ENCODE measurements at regions not wholly inside any gene's neighbourhood (a gene's known extent, or its start where the extent isn't known, plus 50 kb on each side); places are given as distances from the start of the nearest gene placed in this dataset.

DNA sequence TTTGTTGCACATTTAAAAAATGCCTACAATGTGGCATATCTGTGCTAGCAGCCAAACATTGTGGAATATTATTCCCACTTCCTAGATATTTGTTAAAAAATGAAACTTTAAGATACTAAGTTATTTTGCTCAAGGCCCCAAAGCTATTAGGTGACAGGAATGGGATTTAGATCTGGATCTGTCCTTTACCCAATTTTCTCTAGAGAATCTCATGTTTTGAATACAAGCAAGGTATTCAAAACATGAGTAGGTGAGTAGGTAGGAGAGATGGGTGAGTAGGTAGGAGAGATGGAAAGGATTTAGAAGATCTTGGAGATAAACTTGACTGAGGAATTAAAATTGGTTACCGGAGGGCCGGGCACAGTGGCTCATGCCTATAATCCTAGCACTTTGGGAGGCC lies 61.2 kb upstream of the AKIRIN2 start:
- WGBS, 2 donors: 98 to 99% methylated on average over 2 of the region's 2 CpGs
- Histone ChIP-seq H3K4me3 (no peak overlapping the region), H3K36me3 (no peaks in the 10 kb centered on the region), H3K4me1 (no peaks in the 10 kb centered on the region), H3K27me3 (no peaks in the 10 kb centered on the region), H3K9me3 (no peaks in the 10 kb centered on the region), H3K27ac (no peak overlapping the region)
- DNase-seq: no peak
- intact Hi-C loops (cut with DNase I): no loop called here
- TF ChIP-seq, protein P1, sequence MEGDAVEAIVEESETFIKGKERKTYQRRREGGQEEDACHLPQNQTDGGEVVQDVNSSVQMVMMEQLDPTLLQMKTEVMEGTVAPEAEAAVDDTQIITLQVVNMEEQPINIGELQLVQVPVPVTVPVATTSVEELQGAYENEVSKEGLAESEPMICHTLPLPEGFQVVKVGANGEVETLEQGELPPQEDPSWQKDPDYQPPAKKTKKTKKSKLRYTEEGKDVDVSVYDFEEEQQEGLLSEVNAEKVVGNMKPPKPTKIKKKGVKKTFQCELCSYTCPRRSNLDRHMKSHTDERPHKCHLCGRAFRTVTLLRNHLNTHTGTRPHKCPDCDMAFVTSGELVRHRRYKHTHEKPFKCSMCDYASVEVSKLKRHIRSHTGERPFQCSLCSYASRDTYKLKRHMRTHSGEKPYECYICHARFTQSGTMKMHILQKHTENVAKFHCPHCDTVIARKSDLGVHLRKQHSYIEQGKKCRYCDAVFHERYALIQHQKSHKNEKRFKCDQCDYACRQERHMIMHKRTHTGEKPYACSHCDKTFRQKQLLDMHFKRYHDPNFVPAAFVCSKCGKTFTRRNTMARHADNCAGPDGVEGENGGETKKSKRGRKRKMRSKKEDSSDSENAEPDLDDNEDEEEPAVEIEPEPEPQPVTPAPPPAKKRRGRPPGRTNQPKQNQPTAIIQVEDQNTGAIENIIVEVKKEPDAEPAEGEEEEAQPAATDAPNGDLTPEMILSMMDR (IDR thresholded peaks at IDR 0.05): no peak
- ATAC-seq: no peak
- FAIRE-seq: no peak

DNA sequence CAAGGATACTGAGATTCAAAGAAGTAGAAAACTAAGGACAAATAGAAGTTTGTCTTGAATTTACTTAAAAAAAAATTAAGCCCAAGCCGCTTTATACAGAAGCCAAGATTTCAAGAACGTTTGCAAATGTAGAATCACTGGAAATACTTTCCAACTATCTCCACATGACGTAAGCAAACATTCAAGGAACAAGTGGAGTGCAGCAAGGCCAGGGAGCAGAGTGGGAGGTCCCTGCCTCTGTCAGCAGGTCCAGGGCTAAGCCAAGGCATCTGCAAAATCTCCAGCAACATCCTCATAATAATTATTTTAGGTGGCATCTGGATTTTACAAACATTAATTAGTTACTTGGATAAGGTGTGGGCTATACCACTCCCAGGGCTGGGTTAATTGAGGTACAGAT lies 60.1 kb upstream of the AKIRIN2 start:
- DNase-seq (no peak), ATAC-seq (no peak), FAIRE-seq (no peak)
- no peak overlapping the region for H3K27ac ChIP-seq
- H3K4me1 ChIP-seq: no peaks in the 10 kb centered on the region
- no peak overlapping the region for H3K4me3 ChIP-seq
- H3K36me3 ChIP-seq: no peaks in the 10 kb centered on the region
- intact Hi-C loops (cut with DNase I): no loop called here
- H3K9me3 ChIP-seq: no peaks in the 10 kb centered on the region
- H3K27me3 ChIP-seq: no peaks in the 10 kb centered on the region
- TF ChIP-seq, protein P1 (IDR thresholded peaks at IDR 0.05): no peak
- WGBS, 2 donors: 57 to 63% methylated on average over 3 of the region's 3 CpGs

DNA sequence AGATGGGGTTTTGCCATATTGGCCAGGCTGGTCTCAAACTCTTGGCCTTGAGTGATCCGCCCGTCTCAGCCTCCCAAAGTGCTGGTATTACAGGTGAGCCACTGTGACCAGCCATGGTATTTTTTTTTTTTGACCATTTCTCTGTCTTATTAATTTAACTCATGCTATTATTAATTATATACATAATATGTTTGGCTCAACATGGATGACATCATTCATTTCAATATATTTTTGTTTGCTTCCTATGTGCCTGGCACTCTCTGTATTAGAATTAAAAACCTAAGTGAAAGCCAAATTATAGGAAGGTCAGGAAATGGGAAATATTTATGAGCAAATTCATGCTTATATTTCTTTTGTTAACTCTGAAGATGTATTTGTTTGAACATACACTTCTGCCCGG lies 55.8 kb upstream of the AKIRIN2 start:
- Histone ChIP-seq H3K4me3 (no peak overlapping the region), H3K27ac (no peak overlapping the region), H3K36me3 (no peaks in the 10 kb centered on the region), H3K27me3 (no peaks in the 10 kb centered on the region), H3K9me3 (no peaks in the 10 kb centered on the region), H3K4me1 (no peaks in the 10 kb centered on the region)
- WGBS, 2 donors: 89 to 91% methylated on average over 3 of the region's 3 CpGs
- FAIRE-seq (no peak), ATAC-seq (no peak), DNase-seq (no peak)
- TF ChIP-seq, protein P1 (IDR thresholded peaks at IDR 0.05): no peak
- intact Hi-C loops (cut with DNase I): no loop called here

DNA sequence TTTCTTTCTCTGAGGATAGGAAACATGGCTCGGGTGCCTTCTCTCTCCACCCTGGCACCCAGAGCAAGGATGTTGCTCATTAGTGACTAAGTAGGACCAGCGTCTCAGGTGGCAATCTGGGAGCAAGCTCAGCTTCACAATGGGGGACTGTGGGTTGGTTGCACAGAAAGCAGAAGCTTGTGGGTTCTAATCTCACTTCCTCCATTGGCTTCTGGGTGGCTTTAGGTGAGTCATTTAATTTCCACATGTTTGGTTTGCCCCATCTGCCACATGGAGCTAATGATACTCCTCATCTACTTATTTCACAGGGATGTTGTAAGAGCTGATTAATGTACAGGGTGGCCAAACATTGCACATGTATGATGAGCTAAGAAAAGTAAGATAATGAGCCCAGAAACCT lies 54.8 kb upstream of the AKIRIN2 start:
- 60 to 68% methylated on average over 2 of the region's 2 CpGs for WGBS, 2 donors
- intact Hi-C loops (cut with DNase I): no loop called here
- Histone ChIP-seq H3K27ac (no peak overlapping the region), H3K4me3 (no peak overlapping the region), H3K9me3 (no peaks in the 10 kb centered on the region), H3K27me3 (no peaks in the 10 kb centered on the region), H3K36me3 (no peaks in the 10 kb centered on the region), H3K4me1 (no peaks in the 10 kb centered on the region)
- TF ChIP-seq, protein P1 (IDR thresholded peaks at IDR 0.05): no peak
- DNase-seq (no peak), ATAC-seq (peak in 2 of 4 donors; percentile 66 to 69), FAIRE-seq (no peak)

DNA sequence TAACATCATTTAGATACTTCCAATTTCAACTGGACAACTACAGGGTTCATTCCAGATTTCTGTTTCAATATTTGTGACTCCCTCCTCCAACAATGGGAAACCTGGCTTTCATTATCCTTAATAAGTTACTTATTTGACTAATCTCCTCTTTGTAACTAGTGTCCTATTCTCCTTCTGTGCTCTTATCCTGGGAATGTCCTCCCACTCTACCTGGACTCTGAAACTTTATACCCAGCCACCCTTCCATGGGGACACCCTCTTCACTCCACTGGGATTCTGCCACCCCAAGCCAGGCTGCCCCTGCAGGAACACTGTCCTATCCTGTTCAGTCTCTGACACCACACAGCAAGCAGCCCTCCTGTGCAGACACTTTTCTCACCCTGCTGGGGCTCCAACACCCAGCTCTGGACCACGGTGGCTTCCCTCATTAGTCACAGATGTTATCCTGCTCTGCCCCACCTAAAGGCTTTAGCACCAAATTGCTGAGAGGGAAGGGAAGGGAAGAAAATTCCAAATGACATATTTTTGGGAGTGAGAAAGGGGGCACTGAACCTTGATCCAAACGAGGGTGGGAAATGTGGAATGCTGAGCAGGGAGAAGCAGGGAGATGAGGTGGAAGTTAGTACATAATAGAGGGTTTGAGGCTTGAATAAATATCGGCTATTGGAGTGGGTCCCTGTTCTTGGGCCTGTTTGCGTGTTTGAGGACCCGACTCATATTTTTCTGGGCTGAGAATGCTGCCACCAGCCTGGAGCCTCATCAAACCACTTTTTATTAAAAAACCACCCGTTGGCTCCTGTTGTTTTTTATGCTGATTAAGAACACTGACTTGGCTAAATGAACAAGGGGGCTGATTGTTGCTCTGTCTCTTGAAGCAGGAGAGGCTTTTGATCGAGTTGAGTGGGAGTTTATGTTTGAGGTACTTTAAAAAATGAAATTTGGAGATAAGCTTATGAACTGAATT lies 54.0 kb upstream of the AKIRIN2 start:
- Histone ChIP-seq H3K9me3 (no peaks in the 10 kb centered on the region), H3K4me3 (no peak overlapping the region), H3K27me3 (no peaks in the 10 kb centered on the region), H3K4me1 (no peaks in the 10 kb centered on the region), H3K36me3 (no peaks in the 10 kb centered on the region), H3K27ac (no peak overlapping the region)
- intact Hi-C loops (cut with DNase I): no loop called here
- FAIRE-seq: no peak
- WGBS, 2 donors: 44 to 45% methylated on average over 7 of the region's 7 CpGs
- DNase-seq: no peak
- TF ChIP-seq, protein P1 (IDR thresholded peaks at IDR 0.05): no peak
- peak in 1 of 4 donors; percentile 11 for ATAC-seq
